ENCODE measurements at regions not wholly inside any gene's neighbourhood (a gene's known extent, or its start where the extent isn't known, plus 50 kb on each side); places are given as distances from the start of the nearest gene placed in this dataset.

GRCh38 chr4:177947607-177948006 is 505.4 kb upstream of the AGA start:
- no peaks in the 10 kb centered on the region for H3K4me1 Mint-ChIP-seq
- no peaks in the 10 kb centered on the region for H3K36me3 Mint-ChIP-seq
- ChIA-PET CTCF (no interaction called here), POLR2A (no interaction called here)
- H3K27me3 Mint-ChIP-seq, result no peaks in the 10 kb centered on the region
- H3K27ac Mint-ChIP-seq, result no peak overlapping the region
- Histone ChIP-seq H3K4me1 (ENCODE audit: insufficient read depth, low read length) (no peaks in the 10 kb centered on the region), H3K27me3 (ENCODE audit: insufficient read depth, low read length, poor library complexity, severe bottlenecking) (no peaks in the 10 kb centered on the region), H3K4me3 (ENCODE audit: low read length) (no peak overlapping the region), H3K9me3 (ENCODE audit: low read length) (no peaks in the 10 kb centered on the region), H3K36me3 (ENCODE audit: insufficient read depth, low read length) (no peaks in the 10 kb centered on the region), H3K27ac (ENCODE audit: low read depth, low read length) (no peak overlapping the region)
- peaks cover 0 to 6% (median 0%) of the 10 kb centered on the region in 5 donors for H3K9me3 Mint-ChIP-seq
- no peak overlapping the region for H3K4me3 Mint-ChIP-seq
- no peak for DNase-seq

GRCh38 chr4:177948853-177949252 is 506.6 kb upstream of the AGA start:
- ChIA-PET CTCF (no interaction called here), POLR2A (no interaction called here)
- DNase-seq, result no peak
- Mint-ChIP-seq H3K9me3 (peaks cover 0 to 5% (median 0%) of the 10 kb centered on the region in 5 donors), H3K36me3 (no peaks in the 10 kb centered on the region), H3K4me1 (no peaks in the 10 kb centered on the region), H3K27ac (no peak overlapping the region), H3K4me3 (no peak overlapping the region), H3K27me3 (no peaks in the 10 kb centered on the region)
- no peak overlapping the region for H3K4me3 ChIP-seq (ENCODE audit: low read length)
- no peaks in the 10 kb centered on the region for H3K9me3 ChIP-seq (ENCODE audit: low read length)
- H3K27ac ChIP-seq (ENCODE audit: low read depth, low read length), result no peak overlapping the region
- H3K36me3 ChIP-seq (ENCODE audit: insufficient read depth, low read length), result no peaks in the 10 kb centered on the region
- no peaks in the 10 kb centered on the region for H3K27me3 ChIP-seq (ENCODE audit: insufficient read depth, low read length, poor library complexity, severe bottlenecking)
- no peaks in the 10 kb centered on the region for H3K4me1 ChIP-seq (ENCODE audit: insufficient read depth, low read length)

- Mint-ChIP-seq H3K27ac (no peak overlapping the region), H3K4me3 (no peak overlapping the region), H3K27me3 (no peaks in the 10 kb centered on the region), H3K9me3 (peaks cover 0 to 11% (median 0%) of the 10 kb centered on the region in 5 donors), H3K36me3 (no peaks in the 10 kb centered on the region), H3K4me1 (no peaks in the 10 kb centered on the region)
- no peak overlapping the region for H3K27ac ChIP-seq (ENCODE audit: low read depth, low read length)
- H3K36me3 ChIP-seq (ENCODE audit: insufficient read depth, low read length), result no peaks in the 10 kb centered on the region
- H3K9me3 ChIP-seq (ENCODE audit: low read length), result no peaks in the 10 kb centered on the region
- CTCF ChIA-PET, result no interaction called here
- no peak for DNase-seq
- POLR2A ChIA-PET, result no interaction called here
- H3K4me1 ChIP-seq (ENCODE audit: insufficient read depth, low read length), result no peaks in the 10 kb centered on the region
- no peaks in the 10 kb centered on the region for H3K27me3 ChIP-seq (ENCODE audit: insufficient read depth, low read length, poor library complexity, severe bottlenecking)
- H3K4me3 ChIP-seq (ENCODE audit: low read length), result no peak overlapping the region
Observed at GRCh38 chr4:177951026-177951425, 508.8 kb upstream of the AGA start.

- no peaks in the 10 kb centered on the region for H3K36me3 ChIP-seq (ENCODE audit: insufficient read depth, low read length)
- Mint-ChIP-seq H3K36me3 (no peaks in the 10 kb centered on the region), H3K9me3 (peaks cover 0 to 11% (median 0%) of the 10 kb centered on the region in 5 donors), H3K27me3 (no peaks in the 10 kb centered on the region), H3K27ac (no peak overlapping the region), H3K4me1 (no peaks in the 10 kb centered on the region), H3K4me3 (no peak overlapping the region)
- no peaks in the 10 kb centered on the region for H3K27me3 ChIP-seq (ENCODE audit: insufficient read depth, low read length, poor library complexity, severe bottlenecking)
- H3K4me3 ChIP-seq (ENCODE audit: low read length), result no peak overlapping the region
- no peak for DNase-seq
- ChIA-PET POLR2A (no interaction called here), CTCF (no interaction called here)
- no peaks in the 10 kb centered on the region for H3K9me3 ChIP-seq (ENCODE audit: low read length)
- no peak overlapping the region for H3K27ac ChIP-seq (ENCODE audit: low read depth, low read length)
- no peaks in the 10 kb centered on the region for H3K4me1 ChIP-seq (ENCODE audit: insufficient read depth, low read length)
Observed at GRCh38 chr4:177952723-177953122, 510.5 kb upstream of the AGA start.

- Mint-ChIP-seq H3K4me3 (no peak overlapping the region), H3K36me3 (no peaks in the 10 kb centered on the region), H3K4me1 (no peaks in the 10 kb centered on the region), H3K9me3 (peaks cover 0 to 8% (median 3%) of the 10 kb centered on the region in 5 donors), H3K27me3 (no peaks in the 10 kb centered on the region), H3K27ac (no peak overlapping the region)
- Histone ChIP-seq H3K9me3 (ENCODE audit: low read length) (no peaks in the 10 kb centered on the region), H3K27ac (ENCODE audit: low read depth, low read length) (no peak overlapping the region), H3K4me3 (ENCODE audit: low read length) (no peak overlapping the region), H3K4me1 (ENCODE audit: insufficient read depth, low read length) (no peaks in the 10 kb centered on the region), H3K27me3 (ENCODE audit: insufficient read depth, low read length, poor library complexity, severe bottlenecking) (no peaks in the 10 kb centered on the region), H3K36me3 (ENCODE audit: insufficient read depth, low read length) (no peaks in the 10 kb centered on the region)
- POLR2A ChIA-PET, result no interaction called here
- CTCF ChIA-PET, result no interaction called here
- DNase-seq, result no peak
Observed at GRCh38 chr4:177957596-177958360, 515.5 kb upstream of the AGA start.

- Histone ChIP-seq H3K4me1 (ENCODE audit: insufficient read depth, low read length) (no peaks in the 10 kb centered on the region), H3K27me3 (ENCODE audit: insufficient read depth, low read length, poor library complexity, severe bottlenecking) (no peaks in the 10 kb centered on the region), H3K27ac (ENCODE audit: low read depth, low read length) (no peak overlapping the region), H3K9me3 (ENCODE audit: low read length) (no peaks in the 10 kb centered on the region), H3K4me3 (ENCODE audit: low read length) (no peak overlapping the region), H3K36me3 (ENCODE audit: insufficient read depth, low read length) (no peaks in the 10 kb centered on the region)
- no peak overlapping the region for H3K4me3 Mint-ChIP-seq
- H3K27me3 Mint-ChIP-seq, result no peaks in the 10 kb centered on the region
- H3K9me3 Mint-ChIP-seq, result peaks cover 0 to 3% (median 2%) of the 10 kb centered on the region in 5 donors
- H3K36me3 Mint-ChIP-seq, result no peaks in the 10 kb centered on the region
- POLR2A ChIA-PET, result no interaction called here
- no peak for DNase-seq
- no peaks in the 10 kb centered on the region for H3K4me1 Mint-ChIP-seq
- H3K27ac Mint-ChIP-seq, result no peak overlapping the region
- CTCF ChIA-PET, result no interaction called here
Observed at GRCh38 chr4:177960566-177960965, 518.3 kb upstream of the AGA start.

GRCh38 chr4:177961761-177962380 is 519.6 kb upstream of the AGA start:
- Histone ChIP-seq H3K36me3 (ENCODE audit: insufficient read depth, low read length) (no peaks in the 10 kb centered on the region), H3K4me1 (ENCODE audit: insufficient read depth, low read length) (no peaks in the 10 kb centered on the region), H3K4me3 (ENCODE audit: low read length) (no peak overlapping the region), H3K27me3 (ENCODE audit: insufficient read depth, low read length, poor library complexity, severe bottlenecking) (no peaks in the 10 kb centered on the region), H3K9me3 (ENCODE audit: low read length) (no peaks in the 10 kb centered on the region), H3K27ac (ENCODE audit: low read depth, low read length) (no peak overlapping the region)
- no peak overlapping the region for H3K27ac Mint-ChIP-seq
- peaks cover 0 to 3% (median 0%) of the 10 kb centered on the region in 5 donors for H3K9me3 Mint-ChIP-seq
- H3K4me1 Mint-ChIP-seq, result no peaks in the 10 kb centered on the region
- POLR2A ChIA-PET, result no interaction called here
- CTCF ChIA-PET, result no interaction called here
- DNase-seq, result no peak
- no peak overlapping the region for H3K4me3 Mint-ChIP-seq
- H3K36me3 Mint-ChIP-seq, result no peaks in the 10 kb centered on the region
- H3K27me3 Mint-ChIP-seq, result no peaks in the 10 kb centered on the region

- H3K36me3 ChIP-seq (ENCODE audit: insufficient read depth, low read length), result no peaks in the 10 kb centered on the region
- Mint-ChIP-seq H3K4me3 (no peak overlapping the region), H3K9me3 (peaks cover 0 to 4% (median 2%) of the 10 kb centered on the region in 5 donors), H3K36me3 (no peaks in the 10 kb centered on the region), H3K27ac (no peak overlapping the region), H3K27me3 (no peaks in the 10 kb centered on the region), H3K4me1 (no peaks in the 10 kb centered on the region)
- DNase-seq, result no peak
- H3K4me1 ChIP-seq (ENCODE audit: insufficient read depth, low read length), result no peaks in the 10 kb centered on the region
- CTCF ChIA-PET, result no interaction called here
- H3K27ac ChIP-seq (ENCODE audit: low read depth, low read length), result no peak overlapping the region
- H3K9me3 ChIP-seq (ENCODE audit: low read length), result no peaks in the 10 kb centered on the region
- H3K27me3 ChIP-seq (ENCODE audit: insufficient read depth, low read length, poor library complexity, severe bottlenecking), result no peaks in the 10 kb centered on the region
- POLR2A ChIA-PET, result no interaction called here
- no peak overlapping the region for H3K4me3 ChIP-seq (ENCODE audit: low read length)
Observed at GRCh38 chr4:177964061-177964460, 521.8 kb upstream of the AGA start.
